WTC11 (cell line): ENCODE measurements at regions not wholly inside any gene's neighbourhood (a gene's known extent, or its start where the extent isn't known, plus 50 kb on each side); places are given as distances from the start of the nearest gene placed in this dataset.

Experiments used
- ATAC-seq: fragments of 200-7000 bp; cut with Tn5 transposase; 2 replicates; pipeline ENCODE4 v1.10.0; 2021; ENCODE audit warnings: mild to moderate bottlenecking, moderate library complexity
- CTCF ChIA-PET: fragments of 300-600 bp; sonication (Branson Sonifier 250); formaldehyde crosslinking; loops from one replicate; lab custom pipeline; 2021; ENCODE audit warnings: antibody characterized with exemption; lab: Charles Lee
- POLR2A ChIA-PET: fragments of 350-600 bp; sonication (Branson Sonifier 250); formaldehyde crosslinking; loops from one replicate; lab custom pipeline; 2021; ENCODE audit warnings: antibody characterized with exemption; lab: Charles Lee
- DNase-seq: peaks from one replicate; pipeline ENCODE4 v3.0.0; 2021; ENCODE audit warnings: low spot score
- H3K27ac Mint-ChIP-seq: 2 replicates; pipeline ENCODE4 v1.8.0; 2021; ENCODE audit warnings: mixed read lengths
- H3K27me3 Mint-ChIP-seq: 2 replicates; pipeline ENCODE4 v1.8.0; 2021; ENCODE audit warnings: low read depth, mild to moderate bottlenecking, moderate library complexity, mixed read lengths
- H3K36me3 Mint-ChIP-seq: 2 replicates; pipeline ENCODE4 v1.8.0; 2021; ENCODE audit warnings: mixed read lengths
- H3K4me1 Mint-ChIP-seq: 2 replicates; pipeline ENCODE4 v1.8.0; 2022; ENCODE audit warnings: mixed read lengths
- H3K4me3 Mint-ChIP-seq: 2 replicates; pipeline ENCODE4 v1.8.0; 2021; ENCODE audit warnings: mild to moderate bottlenecking, moderate library complexity, mixed read lengths
- H3K9me3 Mint-ChIP-seq: 2 replicates; pipeline ENCODE4 v1.8.0; 2021; ENCODE audit warnings: mixed read lengths
- AR ChIP-seq: fragments of 250-450 bp; sonication (Bioruptor Pico); IDR thresholded peaks from 2 replicates; pipeline ENCODE4 v1.9.0; 2021; ENCODE audit warnings: mild to moderate bottlenecking
- ATF6 ChIP-seq: sonication (generic); formaldehyde crosslinking; IDR thresholded peaks from 2 replicates; pipeline ENCODE4 v1.8.1; 2023; ENCODE audit warnings: mild to moderate bottlenecking, missing genetic modification reagents
- JUN ChIP-seq: sonication (generic); formaldehyde crosslinking; IDR thresholded peaks from 2 replicates; pipeline ENCODE4 v1.8.0; 2023; ENCODE audit warnings: mild to moderate bottlenecking, missing genetic modification reagents
- NFE2L1 ChIP-seq: sonication (generic); formaldehyde crosslinking; IDR thresholded peaks from 2 replicates; pipeline ENCODE4 v1.8.1; 2023; ENCODE audit warnings: missing genetic modification reagents
- OVOL2 ChIP-seq: fragments of 250-450 bp; sonication (Bioruptor Pico); IDR thresholded peaks from 2 replicates; pipeline ENCODE4 v1.9.0; 2021; ENCODE audit warnings: mild to moderate bottlenecking, borderline replicate concordance
- RORB ChIP-seq: fragments of 250-450 bp; sonication (Bioruptor Pico); IDR thresholded peaks from 2 replicates; pipeline ENCODE4 v1.9.0; 2021; ENCODE audit warnings: mild to moderate bottlenecking
- ZNF416 ChIP-seq: fragments of 250-450 bp; sonication (Bioruptor Pico); IDR thresholded peaks from 2 replicates; pipeline ENCODE4 v1.9.0; 2021; ENCODE audit warnings: mild to moderate bottlenecking, inconsistent platforms
- TF ChIP-seq, protein P1 (sequence below): sonication (generic); formaldehyde crosslinking; IDR thresholded peaks from 2 replicates; pipeline ENCODE4 v1.8.0; 2023; ENCODE audit warnings: missing genetic modification reagents, mild to moderate bottlenecking, borderline replicate concordance
- TF ChIP-seq, protein P2 (sequence below): fragments of 200-600 bp; IDR thresholded peaks from 2 replicates; pipeline ENCODE4 v1.8.0; 2022; ENCODE audit warnings: antibody characterized with exemption

DNA sequence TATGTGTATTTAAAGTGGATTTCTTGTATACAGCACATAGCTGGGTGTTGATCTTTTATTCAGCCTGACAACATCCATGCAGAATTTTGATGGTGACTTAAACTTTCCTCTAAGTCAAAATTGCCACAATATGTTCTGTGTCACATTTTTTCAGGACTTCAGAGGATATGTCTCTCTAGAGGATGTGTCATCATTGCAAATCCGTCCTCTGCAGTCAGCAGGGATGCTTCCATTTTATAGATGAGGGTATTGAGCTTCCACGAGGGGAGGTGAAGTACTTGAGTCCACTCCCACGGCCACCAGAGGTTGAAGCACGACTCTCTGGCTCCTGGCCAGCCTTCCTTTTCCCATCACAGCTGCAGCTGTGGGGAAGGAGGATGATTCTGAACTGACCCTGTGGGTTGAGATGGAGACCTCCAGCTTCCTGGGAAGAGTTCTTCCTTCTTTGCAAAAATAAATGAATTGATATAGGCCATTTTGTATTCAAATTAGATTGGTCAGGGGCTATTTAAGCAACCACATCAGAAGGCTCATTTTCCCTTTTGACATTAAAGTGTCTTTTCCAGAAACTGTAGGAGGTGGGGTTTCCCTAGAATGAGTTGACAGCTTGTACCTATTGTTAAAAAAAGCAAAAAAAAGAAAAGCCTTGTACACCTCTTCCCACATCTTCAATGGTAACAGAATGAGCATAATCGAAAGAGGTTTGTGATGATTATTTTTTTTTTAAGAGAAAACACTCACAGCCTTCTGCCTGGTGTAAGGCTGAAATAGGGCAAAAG is 55.2 kb upstream of the MYEOV start:
- Mint-ChIP-seq H3K27me3 (no peaks in the 10 kb centered on the region), H3K4me3 (no peak overlapping the region), H3K9me3 (peaks cover 5% of the 10 kb centered on the region; the same call in 1 of the 2 replicates), H3K4me1 (peaks cover 9% of the 10 kb centered on the region; the same call in 1 of the 2 replicates), H3K27ac (no peak overlapping the region), H3K36me3 (no peaks in the 10 kb centered on the region)
- ATAC-seq (no peak), DNase-seq (no peak)
- ChIA-PET CTCF (interaction anchor here (0.6 to 1.3 kb wide), 2 partner anchors 107 to 466 kb away, joined by 3 to 5 read pairs; no protein-coding TSS in a partner anchor), POLR2A (no interaction called here)
- no peak for TF ChIP-seq ATF6

- H3K27me3 Mint-ChIP-seq: no peaks in the 10 kb centered on the region
- DNase-seq (no peak), ATAC-seq (no peak)
- peaks cover 5% of the 10 kb centered on the region; the same call in 1 of the 2 replicates for H3K9me3 Mint-ChIP-seq
- no peak overlapping the region for H3K4me3 Mint-ChIP-seq
- POLR2A ChIA-PET: no interaction called here
- CTCF ChIA-PET: interaction anchor here (0.7 to 3.2 kb wide), 7 partner anchors 11 to 423 kb away, joined by 3 to 26 read pairs (median 4); no protein-coding TSS in a partner anchor
- peaks cover 9% of the 10 kb centered on the region; the same call in 1 of the 2 replicates for H3K4me1 Mint-ChIP-seq
- no peak for TF ChIP-seq AR (CRISPR knock-in tag)
- no peak for TF ChIP-seq NFE2L1
- no peak for TF ChIP-seq RORB
- TF ChIP-seq JUN (CRISPR knock-in tag): no peak
- TF ChIP-seq, protein P1, sequence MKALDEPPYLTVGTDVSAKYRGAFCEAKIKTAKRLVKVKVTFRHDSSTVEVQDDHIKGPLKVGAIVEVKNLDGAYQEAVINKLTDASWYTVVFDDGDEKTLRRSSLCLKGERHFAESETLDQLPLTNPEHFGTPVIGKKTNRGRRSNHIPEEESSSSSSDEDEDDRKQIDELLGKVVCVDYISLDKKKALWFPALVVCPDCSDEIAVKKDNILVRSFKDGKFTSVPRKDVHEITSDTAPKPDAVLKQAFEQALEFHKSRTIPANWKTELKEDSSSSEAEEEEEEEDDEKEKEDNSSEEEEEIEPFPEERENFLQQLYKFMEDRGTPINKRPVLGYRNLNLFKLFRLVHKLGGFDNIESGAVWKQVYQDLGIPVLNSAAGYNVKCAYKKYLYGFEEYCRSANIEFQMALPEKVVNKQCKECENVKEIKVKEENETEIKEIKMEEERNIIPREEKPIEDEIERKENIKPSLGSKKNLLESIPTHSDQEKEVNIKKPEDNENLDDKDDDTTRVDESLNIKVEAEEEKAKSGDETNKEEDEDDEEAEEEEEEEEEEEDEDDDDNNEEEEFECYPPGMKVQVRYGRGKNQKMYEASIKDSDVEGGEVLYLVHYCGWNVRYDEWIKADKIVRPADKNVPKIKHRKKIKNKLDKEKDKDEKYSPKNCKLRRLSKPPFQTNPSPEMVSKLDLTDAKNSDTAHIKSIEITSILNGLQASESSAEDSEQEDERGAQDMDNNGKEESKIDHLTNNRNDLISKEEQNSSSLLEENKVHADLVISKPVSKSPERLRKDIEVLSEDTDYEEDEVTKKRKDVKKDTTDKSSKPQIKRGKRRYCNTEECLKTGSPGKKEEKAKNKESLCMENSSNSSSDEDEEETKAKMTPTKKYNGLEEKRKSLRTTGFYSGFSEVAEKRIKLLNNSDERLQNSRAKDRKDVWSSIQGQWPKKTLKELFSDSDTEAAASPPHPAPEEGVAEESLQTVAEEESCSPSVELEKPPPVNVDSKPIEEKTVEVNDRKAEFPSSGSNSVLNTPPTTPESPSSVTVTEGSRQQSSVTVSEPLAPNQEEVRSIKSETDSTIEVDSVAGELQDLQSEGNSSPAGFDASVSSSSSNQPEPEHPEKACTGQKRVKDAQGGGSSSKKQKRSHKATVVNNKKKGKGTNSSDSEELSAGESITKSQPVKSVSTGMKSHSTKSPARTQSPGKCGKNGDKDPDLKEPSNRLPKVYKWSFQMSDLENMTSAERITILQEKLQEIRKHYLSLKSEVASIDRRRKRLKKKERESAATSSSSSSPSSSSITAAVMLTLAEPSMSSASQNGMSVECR (CRISPR knock-in tag): no peak
- no peak for TF ChIP-seq ZNF416 (CRISPR knock-in tag)
- no peaks in the 10 kb centered on the region for H3K36me3 Mint-ChIP-seq
- H3K27ac Mint-ChIP-seq: no peak overlapping the region
These were observed 54.3 kb upstream of the MYEOV start for GRCh38 chr11:69239641-69240040.

GRCh38 chr11:69240332-69241074 is 53.5 kb upstream of the MYEOV start:
- POLR2A ChIA-PET: no interaction called here

More at GRCh38 chr11:69240332-69241074, 53.5 kb upstream of the MYEOV start:
- DNase-seq (no peak), ATAC-seq (peak; percentile 62)
- peaks cover 1% of the 10 kb centered on the region; the same call in 1 of the 2 replicates for H3K27me3 Mint-ChIP-seq
- TF ChIP-seq, protein P2, sequence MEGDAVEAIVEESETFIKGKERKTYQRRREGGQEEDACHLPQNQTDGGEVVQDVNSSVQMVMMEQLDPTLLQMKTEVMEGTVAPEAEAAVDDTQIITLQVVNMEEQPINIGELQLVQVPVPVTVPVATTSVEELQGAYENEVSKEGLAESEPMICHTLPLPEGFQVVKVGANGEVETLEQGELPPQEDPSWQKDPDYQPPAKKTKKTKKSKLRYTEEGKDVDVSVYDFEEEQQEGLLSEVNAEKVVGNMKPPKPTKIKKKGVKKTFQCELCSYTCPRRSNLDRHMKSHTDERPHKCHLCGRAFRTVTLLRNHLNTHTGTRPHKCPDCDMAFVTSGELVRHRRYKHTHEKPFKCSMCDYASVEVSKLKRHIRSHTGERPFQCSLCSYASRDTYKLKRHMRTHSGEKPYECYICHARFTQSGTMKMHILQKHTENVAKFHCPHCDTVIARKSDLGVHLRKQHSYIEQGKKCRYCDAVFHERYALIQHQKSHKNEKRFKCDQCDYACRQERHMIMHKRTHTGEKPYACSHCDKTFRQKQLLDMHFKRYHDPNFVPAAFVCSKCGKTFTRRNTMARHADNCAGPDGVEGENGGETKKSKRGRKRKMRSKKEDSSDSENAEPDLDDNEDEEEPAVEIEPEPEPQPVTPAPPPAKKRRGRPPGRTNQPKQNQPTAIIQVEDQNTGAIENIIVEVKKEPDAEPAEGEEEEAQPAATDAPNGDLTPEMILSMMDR: 0 out of 2 replicates have a peak, but pooled peaks have one; percentile 12
- no peak for TF ChIP-seq OVOL2
- H3K27ac Mint-ChIP-seq: no peak overlapping the region
- H3K36me3 Mint-ChIP-seq: no peaks in the 10 kb centered on the region
- peaks cover 9% of the 10 kb centered on the region; the same call in 1 of the 2 replicates for H3K4me1 Mint-ChIP-seq
- CTCF ChIA-PET: interaction anchor here (0.6 to 3.2 kb wide), 11 partner anchors 10 to 861 kb away, joined by 3 to 26 read pairs (median 4); no protein-coding TSS in a partner anchor
- H3K9me3 Mint-ChIP-seq: peaks cover 5% of the 10 kb centered on the region; the same call in 1 of the 2 replicates
- H3K4me3 Mint-ChIP-seq: no peak overlapping the region
